Prostate gland (tissue), 2 donors: ENCODE measurements at regions not wholly inside any gene's neighbourhood (a gene's known extent, or its start where the extent isn't known, plus 50 kb on each side); places are given as distances from the start of the nearest gene placed in this dataset.
"Not testable (repeated sequence)": the region's sequence is repeated elsewhere in the genome, so short reads cannot be mapped to it uniquely, and the experiment has no call there.

ENCODE experiments used
- DNase-seq: peaks from one replicate; pipeline ENCODE4 v3.0.0-alpha.2; 2019; ENCODE audit warnings: low spot score
- H3K27ac ChIP-seq, 2 donors: fragments of 200-600 bp; sonication (generic); 2 replicates each; pipeline ENCODE4 v1.5.1; 2017 to 2019
- H3K27me3 ChIP-seq: fragments of 200-600 bp; sonication (generic); replicated peaks from 2 replicates; pipeline ENCODE4 v1.5.1; 2019; ENCODE audit not compliant: insufficient read depth
- H3K36me3 ChIP-seq, 2 donors: fragments of 200-600 bp; sonication (generic); 1 replicate in 1 of 2; 2 replicates in 1 of 2; pipeline versions ENCODE4 v1.5.1 to v1.8.1; 2017 to 2019
- H3K4me1 ChIP-seq: fragments of 200-600 bp; sonication (generic); replicated peaks from 2 replicates; pipeline ENCODE4 v1.5.1; 2019
- H3K4me3 ChIP-seq, 2 donors: fragments of 200-600 bp; sonication (generic); 2 replicates each; pipeline ENCODE4 v1.5.1; 2017 to 2019
- H3K9me3 ChIP-seq: fragments of 200-600 bp; sonication (generic); 2 replicates; pipeline ENCODE4 v1.5.1; 2017
- POLR2A ChIP-seq: fragments of 450-650 bp; IDR thresholded peaks from one replicate; pipeline ENCODE4 v1.6.1; 2016; ENCODE audit warnings: antibody characterized with exemption, mild to moderate bottlenecking
- POLR2AphosphoS5 ChIP-seq: sonication (generic); formaldehyde crosslinking; IDR thresholded peaks from one replicate; pipeline ENCODE4 v1.6.1; 2017; ENCODE audit warnings: antibody characterized with exemption
- WGBS: methylation state at CpG from one replicate; pipeline ENCODE4 v1.1.5; 2018; 5-methylcytosine and 5-hydroxymethylcytosine counted together
- intact Hi-C: fragments of 100-400 bp; cut with DNase I; formaldehyde crosslinking; loops from one replicate; pipeline ENCODE4 v1.14.2; 2022
- TF ChIP-seq, protein P1 (sequence below), 4 experiments: fragments of 200-600 bp in 2 of 4; fragments of 450-650 bp in 2 of 4; sonication (generic) in 2 of 4; IDR thresholded peaks; 1 replicate in 3 of 4; 2 replicates in 1 of 4; pipeline ENCODE4 v1.5.1; 2016 to 2019; ENCODE audit warnings: antibody characterized with exemption in 4 of 4, mild to moderate bottlenecking in 2 of 4, moderate library complexity in 2 of 4

DNA sequence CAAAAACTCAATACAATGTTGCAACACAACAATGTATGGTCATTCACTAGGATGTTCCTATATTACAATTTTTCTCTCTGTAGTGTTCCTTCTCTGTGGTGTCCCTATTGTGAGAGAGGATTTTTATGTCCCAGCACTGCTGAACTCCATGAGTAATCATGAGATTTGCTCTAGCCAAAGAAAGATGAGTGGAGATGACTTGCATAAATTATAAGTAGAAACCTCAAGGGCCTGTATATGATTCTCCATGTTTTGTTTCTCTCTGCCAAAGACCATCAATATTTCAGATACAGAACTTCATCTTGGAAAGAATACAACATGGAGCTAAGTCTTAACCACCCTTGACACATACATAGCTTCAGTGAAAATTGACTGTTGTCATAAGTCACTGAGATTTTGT is 579.1 kb downstream of the TMTC2 start:
- Histone ChIP-seq H3K4me1 (no peaks in the 10 kb centered on the region), H3K4me3 (no peak overlapping the region), H3K36me3 (no peaks in the 10 kb centered on the region), H3K9me3 (no peaks in the 10 kb centered on the region), H3K27ac (no peak overlapping the region), H3K27me3 (no peaks in the 10 kb centered on the region)
- DNase-seq: no peak
- intact Hi-C loops: no loop called here
- TF ChIP-seq POLR2AphosphoS5: no peak
- TF ChIP-seq, protein P1, sequence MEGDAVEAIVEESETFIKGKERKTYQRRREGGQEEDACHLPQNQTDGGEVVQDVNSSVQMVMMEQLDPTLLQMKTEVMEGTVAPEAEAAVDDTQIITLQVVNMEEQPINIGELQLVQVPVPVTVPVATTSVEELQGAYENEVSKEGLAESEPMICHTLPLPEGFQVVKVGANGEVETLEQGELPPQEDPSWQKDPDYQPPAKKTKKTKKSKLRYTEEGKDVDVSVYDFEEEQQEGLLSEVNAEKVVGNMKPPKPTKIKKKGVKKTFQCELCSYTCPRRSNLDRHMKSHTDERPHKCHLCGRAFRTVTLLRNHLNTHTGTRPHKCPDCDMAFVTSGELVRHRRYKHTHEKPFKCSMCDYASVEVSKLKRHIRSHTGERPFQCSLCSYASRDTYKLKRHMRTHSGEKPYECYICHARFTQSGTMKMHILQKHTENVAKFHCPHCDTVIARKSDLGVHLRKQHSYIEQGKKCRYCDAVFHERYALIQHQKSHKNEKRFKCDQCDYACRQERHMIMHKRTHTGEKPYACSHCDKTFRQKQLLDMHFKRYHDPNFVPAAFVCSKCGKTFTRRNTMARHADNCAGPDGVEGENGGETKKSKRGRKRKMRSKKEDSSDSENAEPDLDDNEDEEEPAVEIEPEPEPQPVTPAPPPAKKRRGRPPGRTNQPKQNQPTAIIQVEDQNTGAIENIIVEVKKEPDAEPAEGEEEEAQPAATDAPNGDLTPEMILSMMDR (IDR thresholded peaks at IDR 0.05): no peak
- no peak for TF ChIP-seq POLR2A

DNA sequence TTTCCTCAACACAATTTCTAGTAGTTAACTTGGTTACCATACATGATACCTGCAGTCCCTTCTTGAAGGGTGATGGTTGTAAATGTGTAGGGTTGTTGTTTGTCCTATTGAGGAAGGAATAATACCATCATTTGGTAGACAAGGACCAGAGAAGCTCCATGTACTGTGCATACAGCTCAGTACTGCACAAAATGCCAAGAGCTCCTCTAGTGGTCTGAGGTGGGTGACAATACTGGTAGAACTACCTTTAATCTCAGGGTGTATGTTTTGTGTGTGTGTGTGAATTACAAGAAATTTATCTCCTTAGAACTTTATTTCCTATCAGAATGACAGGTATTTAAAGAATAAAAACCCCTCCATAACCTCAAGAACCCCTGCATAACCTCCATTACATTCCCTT is 575.3 kb downstream of the TMTC2 start:
- H3K9me3 ChIP-seq: no peaks in the 10 kb centered on the region
- H3K4me3 ChIP-seq: no peak overlapping the region
- DNase-seq: no peak
- no peak for TF ChIP-seq POLR2A
- TF ChIP-seq, protein P1 (IDR thresholded peaks at IDR 0.05): no peak
- TF ChIP-seq POLR2AphosphoS5: no peak
- intact Hi-C loops: no loop called here
- H3K4me1 ChIP-seq: no peaks in the 10 kb centered on the region
- H3K27me3 ChIP-seq: no peaks in the 10 kb centered on the region
- no peaks in the 10 kb centered on the region for H3K36me3 ChIP-seq
- no peak overlapping the region for H3K27ac ChIP-seq

DNA sequence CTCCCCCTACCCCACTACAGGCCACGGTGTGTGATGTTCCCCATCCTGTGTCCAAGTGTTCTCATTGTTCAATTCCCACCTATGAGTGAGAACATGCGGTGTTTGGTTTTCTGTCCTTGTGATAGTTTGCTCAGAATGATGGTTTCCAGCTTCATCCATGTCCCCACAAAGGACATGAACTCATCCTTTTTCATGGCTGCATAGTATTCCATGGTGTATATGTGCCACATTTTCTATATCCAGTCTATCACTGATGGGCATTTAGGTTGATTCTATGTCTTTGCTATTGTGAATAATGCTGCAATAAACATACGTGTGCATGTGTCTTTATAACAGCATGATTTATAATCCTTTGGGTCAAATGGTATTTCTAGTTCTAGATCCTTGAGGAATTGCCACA is 573.4 kb downstream of the TMTC2 start:
- H3K27ac ChIP-seq, H3K27me3 ChIP-seq, H3K4me3 ChIP-seq, DNase-seq, H3K4me1 ChIP-seq, H3K36me3 ChIP-seq, intact Hi-C loops, H3K9me3 ChIP-seq: not testable (repeated sequence)
- WGBS: 89% methylated on average over 3 of the region's 3 CpGs

DNA sequence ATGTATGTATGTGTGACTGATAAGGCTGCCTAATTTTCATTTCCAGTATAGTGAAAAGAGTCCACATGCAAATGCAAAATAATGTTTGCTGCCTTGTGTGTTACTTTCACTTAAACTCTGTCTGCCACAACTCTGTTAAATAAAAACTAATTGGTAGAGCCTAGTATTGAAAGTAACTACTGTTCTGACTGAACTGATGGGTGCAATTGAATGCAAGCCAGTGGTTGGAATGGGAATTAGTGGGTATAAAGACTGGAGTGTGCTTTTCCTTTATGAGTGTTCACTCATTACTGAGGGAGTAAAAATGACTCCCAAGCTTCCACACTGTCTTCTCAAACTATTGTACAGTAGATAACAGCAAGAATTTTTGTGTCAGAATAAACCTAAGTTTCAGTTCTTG is 571.0 kb downstream of the TMTC2 start:
- Histone ChIP-seq H3K4me1 (no peaks in the 10 kb centered on the region), H3K27ac (no peak overlapping the region), H3K27me3 (no peaks in the 10 kb centered on the region), H3K4me3 (no peak overlapping the region), H3K9me3 (no peaks in the 10 kb centered on the region), H3K36me3 (no peaks in the 10 kb centered on the region)
- DNase-seq: no peak
- intact Hi-C loops: no loop called here
- TF ChIP-seq POLR2A (no peak), POLR2AphosphoS5 (no peak)
- TF ChIP-seq, protein P1 (IDR thresholded peaks at IDR 0.05): no peak

DNA sequence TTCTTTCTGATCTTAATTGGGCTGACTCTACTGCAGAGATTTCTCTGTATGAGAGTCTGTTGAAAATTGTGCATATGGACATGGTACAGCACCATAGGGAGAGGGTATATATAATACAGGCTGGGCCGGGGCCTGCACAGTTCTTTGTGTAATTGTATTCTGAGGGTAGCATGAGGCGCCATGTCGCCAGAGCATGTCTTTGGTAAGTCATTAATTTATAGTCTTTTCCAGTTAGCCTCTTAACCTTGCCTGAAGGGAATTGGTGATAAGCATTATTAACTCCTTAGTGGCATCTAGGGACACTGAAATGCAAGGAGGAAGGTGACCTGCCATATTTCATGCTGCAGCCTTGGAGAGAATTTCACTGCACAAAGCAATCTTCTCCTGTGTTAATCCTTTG is 569.9 kb downstream of the TMTC2 start:
- intact Hi-C loops: no loop called here
- DNase-seq: no peak
- no peaks in the 10 kb centered on the region for H3K9me3 ChIP-seq
- H3K27ac ChIP-seq: no peak overlapping the region
- H3K4me3 ChIP-seq: no peak overlapping the region
- no peaks in the 10 kb centered on the region for H3K36me3 ChIP-seq
- H3K4me1 ChIP-seq: no peaks in the 10 kb centered on the region
- no peaks in the 10 kb centered on the region for H3K27me3 ChIP-seq
- WGBS: 95% methylated on average over 3 of the region's 3 CpGs
- TF ChIP-seq, protein P1 (IDR thresholded peaks at IDR 0.05): no peak
- TF ChIP-seq POLR2A (no peak), POLR2AphosphoS5 (no peak)

DNA sequence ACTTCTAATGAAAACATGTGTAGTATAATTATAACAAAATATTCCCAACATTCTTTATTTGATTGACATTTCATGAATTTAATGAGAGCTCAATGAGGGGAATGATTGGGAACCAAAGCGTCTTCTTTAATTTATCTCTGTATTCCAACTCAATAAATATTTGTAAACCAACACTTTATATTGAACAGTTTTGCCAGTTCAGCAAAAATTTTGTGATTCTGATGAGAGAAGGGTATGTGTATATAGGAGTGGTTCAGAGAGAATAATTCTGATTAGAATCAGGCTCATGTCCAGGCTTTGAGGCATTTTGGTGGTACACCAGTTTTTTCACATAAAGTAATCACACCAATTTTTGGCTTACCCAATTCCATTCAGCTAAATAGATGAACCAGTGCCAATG is 564.2 kb downstream of the TMTC2 start:
- TF ChIP-seq, protein P1 (IDR thresholded peaks at IDR 0.05): no peak
- TF ChIP-seq POLR2A (no peak), POLR2AphosphoS5 (no peak)
- Histone ChIP-seq H3K36me3 (no peaks in the 10 kb centered on the region), H3K4me3 (no peak overlapping the region), H3K9me3 (no peaks in the 10 kb centered on the region), H3K27ac (no peak overlapping the region), H3K27me3 (no peaks in the 10 kb centered on the region), H3K4me1 (no peaks in the 10 kb centered on the region)
- DNase-seq: no peak
- WGBS: 84% methylated on average over 1 of the region's 1 CpG
- intact Hi-C loops: no loop called here
